K562 (cell line): ENCODE measurements at regions not wholly inside any gene's neighbourhood (a gene's known extent, or its start where the extent isn't known, plus 50 kb on each side); places are given as distances from the start of the nearest gene placed in this dataset.

ENCODE experiments used
- ATAC-seq: fragments of 200-7000 bp; cut with Tn5 transposase; 3 replicates; pipeline ENCODE4 v1.9.1; 2020; ENCODE audit warnings: moderate library complexity
- BruUV-seq: library from RNA; stranded (reverse); fragments of 400-500 nt; replicated peaks from 2 replicates; lab custom pipeline; 2021; lab: Mats Ljungman, UMichigan
- CTCF ChIA-PET: fragments of 300-600 bp; formaldehyde crosslinking; extraction: SDS; loops from one replicate; lab custom pipeline; 2021; ENCODE audit warnings: low intra/inter-chr PET ratio; lab: Yijun Ruan, JAX
- POLR2A ChIA-PET: fragments of 300-600, 350-650 bp; sonication (Branson Sonifier 250); formaldehyde crosslinking; extraction: SDS; loops from one replicate; lab custom pipeline; 2021; ENCODE audit warnings: antibody characterized with exemption, inconsistent platforms; lab: Yijun Ruan, JAX
- DNase-seq, 4 experiments: peaks; one replicate each; pipeline versions ENCODE4 v3.0.0 to v3.0.0-alpha.2; 2011 to 2018; ENCODE audit warnings: low spot score in 3 of 4, mixed read lengths in 3 of 4; ENCODE audit errors: extremely low read depth in 1 of 4
- FAIRE-seq: peaks from 2 replicates; lab custom pipeline; 2011; peaks lifted over from hg19 to GRCh38; lab: Jason Lieb, UNC
- H2AFZ ChIP-seq: 2 replicates; pipeline ENCODE4 v1.6.0; 2011; ENCODE audit warnings: low read depth, low read length, control low read depth, inconsistent platforms
- H3K27ac ChIP-seq: fragments of 200-600 bp; 3 replicates; pipeline ENCODE4 v1.8.0; 2011; ENCODE audit warnings: low read depth, mild to moderate bottlenecking, control low read depth, inconsistent platforms, low read length, moderate library complexity, mixed read lengths; ENCODE audit errors: extremely low read depth
- H3K27me3 ChIP-seq, 2 experiments: fragments of 300-600 bp in 1 of 2; 2 replicates in 1 of 2; 3 replicates in 1 of 2; pipeline versions ENCODE4 v1.6.0 to v1.8.0; 2011; ENCODE audit warnings: inconsistent platforms in 2 of 2, low read length in 2 of 2, mild to moderate bottlenecking in 1 of 2, mixed read lengths in 1 of 2, moderate library complexity in 1 of 2; ENCODE audit not compliant: control insufficient read depth in 2 of 2, insufficient read depth in 2 of 2
- H3K36me3 ChIP-seq: fragments of 300-600 bp; 3 replicates; pipeline ENCODE4 v1.8.0; 2011; ENCODE audit warnings: mild to moderate bottlenecking, low read length, inconsistent platforms; ENCODE audit not compliant: control insufficient read depth, insufficient read depth
- H3K4me1 ChIP-seq, 2 experiments: fragments of 200-600 bp in 1 of 2; replicated peaks in 1 of 2; 2 replicates in 1 of 2; 3 replicates in 1 of 2; pipeline versions ENCODE4 v1.5.1 to v1.8.0; 2011; ENCODE audit warnings: inconsistent platforms in 2 of 2, low read length in 2 of 2, mild to moderate bottlenecking in 1 of 2, mixed read lengths in 1 of 2, moderate library complexity in 1 of 2; ENCODE audit not compliant: control insufficient read depth in 2 of 2, insufficient read depth in 2 of 2
- H3K4me2 ChIP-seq: 2 replicates; pipeline ENCODE4 v1.6.1; 2011; ENCODE audit warnings: low read length, control low read depth, inconsistent platforms, mixed read lengths; ENCODE audit not compliant: insufficient read depth
- H3K4me3 ChIP-seq: fragments of 200-600 bp; sonication (generic), shearing (Covaris generic); 2 replicates; pipeline ENCODE4 v1.5.1; 2016; ENCODE audit warnings: control low read depth, inconsistent platforms
- H3K79me2 ChIP-seq: fragments of 200-600 bp; 3 replicates; pipeline ENCODE4 v1.8.0; 2011; ENCODE audit warnings: low read length, inconsistent platforms; ENCODE audit not compliant: control insufficient read depth, insufficient read depth
- H3K9ac ChIP-seq, 2 experiments: 2 replicates each; pipeline versions ENCODE4 v1.6.0 to v1.6.1; 2011; ENCODE audit warnings: low read depth in 2 of 2, low read length in 2 of 2, control low read depth in 1 of 2, inconsistent platforms in 1 of 2, mild to moderate bottlenecking in 1 of 2, mixed read lengths in 1 of 2; ENCODE audit not compliant: insufficient read depth in 1 of 2
- H3K9me1 ChIP-seq: one replicate; pipeline ENCODE4 v1.6.0; 2011; ENCODE audit warnings: inconsistent platforms, mild to moderate bottlenecking, low read length, moderate library complexity; ENCODE audit not compliant: control insufficient read depth, insufficient read depth
- H3K9me3 ChIP-seq: replicated peaks from 2 replicates; pipeline ENCODE4 v1.5.1; 2011; ENCODE audit warnings: low read depth, low read length, inconsistent platforms; ENCODE audit not compliant: control insufficient read depth, insufficient read depth
- H4K20me1 ChIP-seq: replicated peaks from 2 replicates; pipeline ENCODE4 v1.6.1; 2011; ENCODE audit warnings: low read length, inconsistent platforms, mixed read lengths; ENCODE audit not compliant: control insufficient read depth, insufficient read depth
- CEBPB ChIP-seq: fragments of 450-650 bp; IDR thresholded peaks from 2 replicates; pipeline ENCODE4 v1.6.1; 2016; ENCODE audit warnings: missing genetic modification characterization, missing compliant biosample characterization
- ID3 ChIP-seq, 2 experiments: fragments of 250-450 bp in 1 of 2; fragments of 450-650 bp in 1 of 2; sonication (Bioruptor Pico) in 1 of 2; IDR thresholded peaks; 2 replicates each; pipeline versions ENCODE4 v1.6.1 to v1.8.0; 2016 to 2021; ENCODE audit warnings: mild to moderate bottlenecking in 2 of 2, moderate library complexity in 2 of 2, missing compliant biosample characterization in 1 of 2, missing genetic modification characterization in 1 of 2
- MECOM ChIP-seq: fragments of 250-450 bp; sonication (Bioruptor Pico); IDR thresholded peaks from 2 replicates; pipeline ENCODE4 v1.8.0; 2022; ENCODE audit warnings: inconsistent platforms
- NCOR1 ChIP-seq: fragments of 450-650 bp; IDR thresholded peaks from 2 replicates; pipeline ENCODE4 v1.6.1; 2016; ENCODE audit warnings: mild to moderate bottlenecking, moderate library complexity
- NR4A1 ChIP-seq, 2 experiments: fragments of 250-450 bp in 1 of 2; fragments of 450-650 bp in 1 of 2; sonication (Bioruptor Pico) in 1 of 2; IDR thresholded peaks; 2 replicates each; pipeline versions ENCODE4 v1.4.0 to v1.6.1; 2016 to 2020; ENCODE audit warnings: mild to moderate bottlenecking in 2 of 2, missing compliant biosample characterization in 1 of 2, missing genetic modification characterization in 1 of 2, moderate library complexity in 1 of 2
- PATZ1 ChIP-seq: fragments of 250-450 bp; sonication (Bioruptor Pico); IDR thresholded peaks from 2 replicates; pipeline ENCODE4 v1.5.0; 2020; ENCODE audit warnings: mild to moderate bottlenecking, borderline replicate concordance
- PCBP2 ChIP-seq: fragments of 200-400 bp; formaldehyde crosslinking; IDR thresholded peaks from 2 replicates; pipeline ENCODE4 v1.6.1; 2018; ENCODE audit warnings: low read length, low read depth, mild to moderate bottlenecking, moderate library complexity; ENCODE audit not compliant: poor library complexity, severe bottlenecking
- RBM22 ChIP-seq: fragments of 200-400 bp; formaldehyde crosslinking; IDR thresholded peaks from 2 replicates; pipeline ENCODE4 v1.6.1; 2018; ENCODE audit warnings: low read length, low read depth; ENCODE audit not compliant: poor library complexity, severe bottlenecking
- SIX5 ChIP-seq, 2 experiments: IDR thresholded peaks; 2 replicates each; pipeline ENCODE4 v1.6.1; 2011; ENCODE audit warnings: low read length in 2 of 2, borderline replicate concordance in 1 of 2, low read depth in 1 of 2, mild to moderate bottlenecking in 1 of 2, moderate library complexity in 1 of 2; ENCODE audit not compliant: insufficient read depth in 1 of 2
- U2AF1 ChIP-seq: fragments of 200-400 bp; formaldehyde crosslinking; optimal IDR thresholded peaks from 2 replicates; pipeline ENCODE3; 2017; ENCODE audit warnings: mild to moderate bottlenecking, low read depth, low read length, moderate library complexity
- XRCC3 ChIP-seq: fragments of 450-650 bp; IDR thresholded peaks from 2 replicates; pipeline ENCODE4 v1.6.1; 2017; ENCODE audit warnings: mild to moderate bottlenecking, moderate library complexity
- ZKSCAN8 ChIP-seq: fragments of 200-800 bp; sonication (Bioruptor generic); IDR thresholded peaks from 2 replicates; pipeline ENCODE4 v1.6.1; 2016; ENCODE audit warnings: missing genetic modification characterization, missing compliant biosample characterization
- ZNF175 ChIP-seq: fragments of 200-800 bp; sonication (Bioruptor generic); IDR thresholded peaks from 2 replicates; pipeline ENCODE4 v1.6.1; 2016; ENCODE audit warnings: low read depth, mild to moderate bottlenecking, missing genetic modification characterization, missing compliant biosample characterization
- ZNF23 ChIP-seq: fragments of 250-450 bp; sonication (Bioruptor Pico); IDR thresholded peaks from 2 replicates; pipeline ENCODE4 v1.4.0; 2020; ENCODE audit warnings: mild to moderate bottlenecking
- ZNF324 ChIP-seq: fragments of 250-450 bp; sonication (Bioruptor Pico); IDR thresholded peaks from 2 replicates; pipeline ENCODE4 v1.4.0; 2020; ENCODE audit warnings: mild to moderate bottlenecking
- ZNF408 ChIP-seq: fragments of 250-450 bp; sonication (Bioruptor Pico); IDR thresholded peaks from 2 replicates; pipeline ENCODE4 v1.4.0; 2020; ENCODE audit warnings: low read depth, mild to moderate bottlenecking, moderate library complexity
- WGBS: fragments of 100-300 bp; shearing (Covaris generic); methylation state at CpG from one replicate; pipeline ENCODE4 v1.1.6; 2016; ENCODE audit warnings: low coverage, mixed read lengths; ENCODE audit not compliant: insufficient coverage; ENCODE audit errors: missing lambda C conversion rate; 5-methylcytosine and 5-hydroxymethylcytosine counted together
- in situ Hi-C: fragments of 300-500 bp; cut with MboI; formaldehyde crosslinking; loops from 4 replicates; pipeline ENCODE4 v1.15.0; 2018; ENCODE audit warnings: inconsistent platforms, mixed read lengths
- intact Hi-C: fragments of 100-400 bp; cut with micrococcal nuclease; formaldehyde crosslinking; loops from 2 replicates; pipeline ENCODE4 v1.14.2; 2022

- TF ChIP-seq ZNF324 (CRISPR knock-in tag) (no peak), ID3 (CRISPR knock-in tag; IDR thresholded peaks at IDR 0.05) (no peak), ID3 (tag; IDR thresholded peaks at IDR 0.05) (no peak)
- TF ChIP-seq, all 486 proteins: peak for 0
Measured at GRCh38 chr3:181773921-181774320, 62.2 kb downstream of the SOX2 start (continued).

GRCh38 chr3:181782306-181782954, 70.7 kb downstream of the SOX2 start:
- no peak overlapping the region for H2AFZ ChIP-seq
- no peaks in the 10 kb centered on the region for H3K9me3 ChIP-seq
- WGBS = 0% methylated on average over 1 of the region's 1 CpG
- TF ChIP-seq U2AF1 (no peak), PCBP2 (no peak), CEBPB (no peak), NR4A1 (CRISPR knock-in tag; IDR thresholded peaks at IDR 0.05) (no peak), NR4A1 (tag; IDR thresholded peaks at IDR 0.05) (no peak), ZNF23 (CRISPR knock-in tag) (no peak), SIX5 (IDR thresholded peaks at IDR 0.05; ENCODE audit: borderline replicate concordance in 1 of 2, insufficient read depth in 1 of 2, low read depth in 1 of 2, low read length in 2 of 2) (no peak), ZNF175 (CRISPR knock-in tag) (no peak), ZKSCAN8 (CRISPR knock-in tag) (no peak), ZNF408 (CRISPR knock-in tag) (no peak), XRCC3 (no peak), PATZ1 (CRISPR knock-in tag) (no peak), MECOM (CRISPR knock-in tag) (no peak), RBM22 (no peak), NCOR1 (no peak)

More at GRCh38 chr3:181782306-181782954, 70.7 kb downstream of the SOX2 start:
- H3K4me1 ChIP-seq = peaks cover 0 to 6% of the 10 kb centered on the region in 2 experiments; a peak in 2 of 5 replicates
- H3K9me1 ChIP-seq = no peaks in the 10 kb centered on the region
- H3K27me3 ChIP-seq = no peaks in the 10 kb centered on the region
- intact Hi-C loops = no loop called here
- H4K20me1 ChIP-seq = no peaks in the 10 kb centered on the region
- ChIA-PET CTCF (interaction anchor here (0.6 to 0.7 kb wide), 2 partner anchors 17 to 711 kb away, joined by 3 to 4 read pairs; no protein-coding TSS in a partner anchor), POLR2A (no interaction called here)
- no peaks in the 10 kb centered on the region for H3K79me2 ChIP-seq
- no peak for FAIRE-seq
- no peak overlapping the region for H3K4me2 ChIP-seq
- H3K36me3 ChIP-seq = no peaks in the 10 kb centered on the region
- BruUV-seq = no TSS peak
- DNase-seq = peak in 1 of 4 experiments; percentile 17
- in situ Hi-C loops = no loop called here
- H3K9ac ChIP-seq = no peak overlapping the region
- ATAC-seq = peak; percentile 75
- H3K4me3 ChIP-seq = no peak overlapping the region
- H3K27ac ChIP-seq = peak overlapping the region; percentile 13; the same call in 1 of the 3 replicates
